ENCODE measurements at regions not wholly inside any gene's neighbourhood (a gene's known extent, or its start where the extent isn't known, plus 50 kb on each side); places are given as distances from the start of the nearest gene placed in this dataset.

GRCh38 chr3:102529452-102529851 is 94.6 kb downstream of the ZPLD1 start:
- DNase-seq (ENCODE audit: low read depth in 2 of 2, low spot score in 1 of 2), result no peak

DNA sequence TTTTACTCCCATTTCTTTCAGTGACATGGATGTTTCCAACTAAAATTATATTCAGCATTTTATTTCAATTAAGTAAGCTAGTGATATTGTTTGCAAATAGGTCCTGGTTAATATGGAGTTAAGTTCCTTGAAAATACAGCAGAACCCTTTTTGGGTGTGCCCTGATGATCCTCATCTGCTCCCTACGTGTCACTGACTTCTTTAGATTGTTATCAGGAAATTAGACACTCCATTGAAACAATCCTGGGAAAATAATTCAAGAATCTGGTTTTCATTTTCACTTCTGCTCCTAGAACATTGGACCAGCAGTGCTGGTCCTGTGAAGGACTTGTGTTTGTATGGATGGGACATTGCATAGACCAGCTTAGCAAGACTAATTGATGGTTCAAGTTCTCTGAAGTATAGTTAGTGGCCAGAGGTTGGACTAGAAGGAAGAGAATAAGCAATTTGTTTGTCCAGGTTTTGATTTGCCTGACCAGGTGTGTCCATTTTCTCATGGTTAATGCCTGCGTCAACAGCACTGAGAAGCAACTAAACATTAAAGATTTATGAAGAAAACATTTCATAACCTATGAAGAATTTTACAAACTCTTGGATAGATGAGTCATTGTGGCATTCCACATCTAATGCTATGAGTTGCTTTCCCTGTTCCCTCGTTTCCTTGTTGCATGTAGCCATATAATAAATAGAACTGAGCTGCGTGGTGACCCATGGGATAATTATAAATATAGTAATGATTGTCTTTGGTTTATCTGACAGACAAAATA is 95.8 kb downstream of the ZPLD1 start:
- DNase-seq (ENCODE audit: low read depth in 2 of 2, low spot score in 1 of 2), result no peak

GRCh38 chr3:102531686-102532085 is 96.9 kb downstream of the ZPLD1 start:
- no peak for DNase-seq (ENCODE audit: low read depth in 2 of 2, low spot score in 1 of 2)

- DNase-seq (ENCODE audit: low read depth in 2 of 2, low spot score in 1 of 2), result no peak
Measured at GRCh38 chr3:102532901-102533300, 98.1 kb downstream of the ZPLD1 start.

DNA sequence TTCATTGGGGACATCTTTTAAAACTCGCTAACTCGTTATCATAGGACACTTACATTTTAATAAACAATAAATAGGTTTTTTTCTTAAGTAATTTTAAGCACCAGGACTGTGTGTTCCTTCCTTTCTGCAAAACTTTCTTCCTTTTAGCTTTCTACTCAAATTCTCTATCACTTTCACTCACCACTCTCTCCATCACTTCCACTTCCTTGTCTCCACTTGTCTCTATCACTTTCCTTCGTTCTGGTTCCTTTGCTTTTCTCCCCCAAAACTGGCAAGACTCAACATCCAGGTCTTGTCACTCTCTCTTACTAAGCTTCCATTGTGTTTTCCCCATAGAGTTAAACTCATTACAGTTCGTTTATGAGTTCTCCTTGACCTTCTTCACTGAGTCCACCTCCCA is 99.0 kb downstream of the ZPLD1 start:
- DNase-seq (ENCODE audit: low read depth in 2 of 2, low spot score in 1 of 2), result no peak

DNA sequence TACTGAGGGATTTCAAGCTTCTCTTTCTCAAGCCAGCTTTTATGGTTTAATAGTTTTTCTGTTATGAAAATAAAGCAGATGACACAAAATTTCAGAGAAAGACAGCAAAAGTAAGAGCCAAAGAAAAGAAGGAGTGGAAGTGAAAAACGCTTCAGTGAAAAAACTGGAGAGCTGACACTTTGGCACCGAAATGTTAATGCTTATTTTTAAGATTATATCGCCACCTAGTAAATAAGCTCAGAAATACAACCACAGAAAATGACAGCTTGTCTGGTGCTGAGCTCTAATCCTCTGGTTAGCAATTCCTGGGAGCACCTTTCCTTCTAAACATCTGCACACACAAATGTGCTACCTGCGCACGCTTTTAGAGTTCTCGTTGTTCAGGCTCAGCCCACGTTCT is 101.6 kb downstream of the ZPLD1 start:
- DNase-seq (ENCODE audit: low read depth in 2 of 2, low spot score in 1 of 2), result no peak

- no peak for DNase-seq (ENCODE audit: low read depth in 2 of 2, low spot score in 1 of 2)
Measured at GRCh38 chr3:102537123-102537522, 102.3 kb downstream of the ZPLD1 start.

- no peak for DNase-seq (ENCODE audit: low read depth in 2 of 2, low spot score in 1 of 2)
Measured at GRCh38 chr3:102544741-102545140, 109.9 kb downstream of the ZPLD1 start.

DNA sequence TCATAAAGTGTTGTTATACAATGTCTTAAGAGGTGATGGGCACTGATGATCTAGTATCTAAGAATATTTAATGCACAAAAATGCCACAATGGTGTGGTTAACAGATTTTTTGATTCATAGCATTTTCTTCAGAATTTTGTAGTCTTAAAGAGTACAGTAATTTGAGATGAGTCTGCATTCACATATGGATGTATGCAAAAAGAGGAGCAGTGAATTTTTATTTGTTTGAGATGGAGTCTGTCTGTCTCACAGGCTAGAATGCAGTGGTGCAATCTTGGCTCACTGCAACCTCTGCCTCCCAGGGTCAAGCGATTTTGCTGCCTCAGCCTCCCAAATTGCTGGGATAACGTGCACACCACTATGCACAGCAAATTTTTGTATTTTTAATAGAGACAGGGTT is 110.5 kb downstream of the ZPLD1 start:
- DNase-seq (ENCODE audit: low read depth in 2 of 2, low spot score in 1 of 2), result no peak

- no peak for DNase-seq (ENCODE audit: low read depth in 2 of 2, low spot score in 1 of 2)
Measured at GRCh38 chr3:102553876-102554275, 119.1 kb downstream of the ZPLD1 start.

- DNase-seq (ENCODE audit: low read depth in 2 of 2, low spot score in 1 of 2), result no peak
Measured at GRCh38 chr3:102570511-102570910, 135.7 kb downstream of the ZPLD1 start.

GRCh38 chr3:102571006-102571405 is 136.2 kb downstream of the ZPLD1 start:
- no peak for DNase-seq (ENCODE audit: low read depth in 2 of 2, low spot score in 1 of 2)

DNA sequence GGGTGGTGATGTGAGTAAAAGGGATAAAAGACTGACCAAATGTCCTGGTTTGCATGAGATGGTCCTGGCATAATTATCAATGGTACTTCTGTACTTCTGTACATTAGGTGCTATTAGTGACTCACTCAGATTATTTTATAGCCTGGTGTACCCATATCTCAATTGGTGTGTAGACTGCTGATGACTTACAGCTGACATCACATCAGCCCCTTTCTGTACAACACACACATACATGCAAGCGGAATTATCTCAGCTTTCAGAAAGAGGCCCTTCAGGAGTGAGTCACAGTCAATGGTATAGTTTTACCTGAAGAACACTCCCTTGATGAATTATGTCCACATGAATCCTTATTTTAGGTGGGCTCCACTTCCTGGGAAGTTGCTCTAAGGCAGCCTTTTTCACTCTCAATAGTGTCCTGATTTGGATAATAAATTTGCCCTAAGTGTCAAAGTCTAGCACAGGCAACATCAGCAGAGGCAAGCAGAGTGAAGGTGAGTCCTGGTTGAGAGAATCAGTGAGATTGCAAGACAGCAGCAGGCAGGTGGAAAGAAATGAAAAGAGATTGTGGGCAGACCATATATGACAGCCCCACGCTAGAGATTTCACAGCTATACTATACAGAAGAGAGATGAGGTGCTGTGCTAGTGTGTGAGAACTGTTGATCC is 137.0 kb downstream of the ZPLD1 start:
- no peak for DNase-seq (ENCODE audit: low read depth in 2 of 2, low spot score in 1 of 2)

- DNase-seq (ENCODE audit: low read depth in 2 of 2, low spot score in 1 of 2), result no peak
Measured at GRCh38 chr3:102573483-102574028, 138.7 kb downstream of the ZPLD1 start.

GRCh38 chr3:102574355-102574754 is 139.5 kb downstream of the ZPLD1 start:
- no peak for DNase-seq (ENCODE audit: low read depth in 2 of 2, low spot score in 1 of 2)

DNA sequence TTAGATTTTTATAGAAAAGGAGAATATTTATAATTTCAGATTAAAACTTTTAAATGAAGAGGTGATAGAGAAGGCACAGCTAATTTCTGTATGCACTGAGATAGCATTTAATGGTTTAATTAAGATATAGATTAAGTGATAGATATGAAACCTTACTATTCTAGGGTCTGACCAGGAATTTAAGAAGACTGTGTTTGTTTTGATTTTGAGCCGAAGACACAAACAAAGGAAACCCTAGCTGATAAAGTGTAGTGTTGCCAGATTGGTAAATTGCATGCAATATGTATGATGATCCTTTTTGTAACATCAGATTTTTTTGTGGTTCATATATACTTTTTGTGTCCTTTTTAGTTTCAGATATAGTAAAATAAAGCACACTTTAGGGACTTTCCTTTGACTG is 141.8 kb downstream of the ZPLD1 start:
- DNase-seq (ENCODE audit: low read depth in 2 of 2, low spot score in 1 of 2), result no peak

GRCh38 chr3:102577082-102577789 is 142.4 kb downstream of the ZPLD1 start:
- DNase-seq (ENCODE audit: low read depth in 2 of 2, low spot score in 1 of 2), result no peak

DNA sequence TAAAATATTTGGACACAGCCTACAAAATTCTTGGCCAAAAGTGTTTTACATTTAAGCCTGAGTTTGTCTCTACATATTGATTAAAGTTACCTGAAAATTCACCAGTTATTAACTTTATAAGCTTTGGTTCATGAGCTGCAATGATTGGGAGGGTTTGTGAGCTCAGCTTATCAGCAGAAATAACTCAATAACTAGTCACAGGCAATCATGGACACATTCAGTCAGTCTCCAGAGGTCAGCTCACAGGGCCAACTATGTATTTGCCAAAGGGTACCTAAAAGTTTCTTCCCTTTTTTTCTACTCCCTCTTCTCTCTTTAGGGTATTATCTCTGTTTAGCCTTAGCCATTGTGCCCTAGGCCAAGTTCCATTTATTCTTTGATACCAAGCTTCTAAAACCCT is 145.9 kb downstream of the ZPLD1 start:
- no peak for DNase-seq (ENCODE audit: low read depth in 2 of 2, low spot score in 1 of 2)

GRCh38 chr3:102586485-102586884 is 151.7 kb downstream of the ZPLD1 start:
- no peak for DNase-seq (ENCODE audit: low read depth in 2 of 2, low spot score in 1 of 2)

- DNase-seq (ENCODE audit: low read depth in 2 of 2, low spot score in 1 of 2), result no peak
Measured at GRCh38 chr3:102593812-102594602, 159.2 kb downstream of the ZPLD1 start.

DNA sequence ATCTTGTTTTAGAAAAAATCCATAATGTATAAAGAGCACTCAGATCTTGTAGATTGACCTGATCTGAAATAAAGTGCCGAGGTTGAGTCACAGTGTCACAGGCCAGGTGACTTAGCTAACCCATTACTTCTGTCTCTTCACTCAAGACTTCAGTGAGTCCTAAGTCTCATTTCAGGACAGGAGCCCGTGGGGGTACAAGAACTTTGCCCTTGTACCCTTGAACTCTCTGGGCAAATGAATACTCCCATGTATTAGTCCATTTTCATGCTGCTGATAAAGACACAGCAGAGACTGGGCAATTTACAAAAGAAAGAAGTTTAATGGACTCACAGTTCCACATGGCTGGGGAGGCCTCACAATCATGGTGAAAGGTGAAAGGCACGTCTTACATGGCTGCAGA is 160.2 kb downstream of the ZPLD1 start:
- DNase-seq (ENCODE audit: low read depth in 2 of 2, low spot score in 1 of 2), result no peak

Measured in stimulated activated CD8-positive, alpha-beta memory T cell treated with anti-CD3 and anti-CD28 coated beads, Interleukin-4, amount 100 ng/mL, for 4 hours (primary cell).